Lower lobe of right lung (tissue), 2 donors: ENCODE measurements at regions not wholly inside any gene's neighbourhood (a gene's known extent, or its start where the extent isn't known, plus 50 kb on each side); places are given as distances from the start of the nearest gene placed in this dataset.

Experiments
- ATAC-seq, 2 donors: fragments of 200-7000 bp; cut with Tn5 transposase; one replicate each; pipeline ENCODE4 v1.9.1; 2020 to 2022; ENCODE audit warnings: mild to moderate bottlenecking in 2 of 2, moderate library complexity in 2 of 2
- DNase-seq: peaks from one replicate; pipeline ENCODE4 v3.0.0-alpha.2; 2020
- H3K27ac ChIP-seq: fragments of 200-600 bp; one replicate; pipeline ENCODE4 v1.8.0; 2022
- H3K27me3 ChIP-seq: fragments of 200-600 bp; one replicate; pipeline ENCODE4 v1.8.0; 2022; ENCODE audit warnings: low read depth
- H3K36me3 ChIP-seq: fragments of 200-600 bp; one replicate; pipeline ENCODE4 v1.8.0; 2022; ENCODE audit warnings: mild to moderate bottlenecking
- H3K4me1 ChIP-seq: fragments of 200-600 bp; one replicate; pipeline ENCODE4 v1.8.0; 2022
- H3K4me3 ChIP-seq: fragments of 200-600 bp; one replicate; pipeline ENCODE4 v1.8.0; 2022; ENCODE audit warnings: mild to moderate bottlenecking
- H3K9me3 ChIP-seq: fragments of 200-600 bp; one replicate; pipeline ENCODE4 v1.8.0; 2022
- CTCF ChIP-seq: fragments of 200-600 bp; IDR thresholded peaks from one replicate; pipeline ENCODE4 v1.8.0; 2022; ENCODE audit warnings: antibody characterized with exemption, mild to moderate bottlenecking
- intact Hi-C: fragments of 100-400 bp; cut with DNase I; formaldehyde crosslinking; loops from one replicate; pipeline ENCODE4 v1.11.0; 2022
- donor health status: DM: no; HTN: yes; CAD: no; lungs with severe emphysema.

- Histone ChIP-seq H3K9me3 (no peaks in the 10 kb centered on the region), H3K27ac (no peak overlapping the region), H3K36me3 (no peaks in the 10 kb centered on the region), H3K4me1 (no peaks in the 10 kb centered on the region), H3K27me3 (no peaks in the 10 kb centered on the region), H3K4me3 (no peak overlapping the region)
- DNase-seq (no peak), ATAC-seq (no peak)
- intact Hi-C loops: no loop called here
- no peak for TF ChIP-seq CTCF
Measured at GRCh38 chr1:29673669-29674626, 437.6 kb downstream of the PTPRU start.

- no peak overlapping the region for H3K27ac ChIP-seq
- no peaks in the 10 kb centered on the region for H3K27me3 ChIP-seq
- no peak for DNase-seq
- no peak for ATAC-seq
- TF ChIP-seq CTCF: no peak
- no peaks in the 10 kb centered on the region for H3K9me3 ChIP-seq
- intact Hi-C loops: no loop called here
- no peaks in the 10 kb centered on the region for H3K36me3 ChIP-seq
- no peak overlapping the region for H3K4me3 ChIP-seq
- H3K4me1 ChIP-seq: no peaks in the 10 kb centered on the region
Measured at GRCh38 chr1:29673228-29673500, 436.8 kb downstream of the PTPRU start.

GRCh38 chr1:29672416-29673227 is 436.3 kb downstream of the PTPRU start:
- no peak for TF ChIP-seq CTCF
- no peaks in the 10 kb centered on the region for H3K9me3 ChIP-seq
- DNase-seq (no peak), ATAC-seq (no peak)
- H3K4me1 ChIP-seq: no peaks in the 10 kb centered on the region
- no peak overlapping the region for H3K4me3 ChIP-seq
- intact Hi-C loops: no loop called here
- no peaks in the 10 kb centered on the region for H3K27me3 ChIP-seq
- no peaks in the 10 kb centered on the region for H3K36me3 ChIP-seq
- H3K27ac ChIP-seq: no peak overlapping the region

- no peak for ATAC-seq
- H3K4me1 ChIP-seq: no peaks in the 10 kb centered on the region
- no peak for DNase-seq
Measured at GRCh38 chr1:29671446-29672356, 435.4 kb downstream of the PTPRU start.

More at GRCh38 chr1:29671446-29672356, 435.4 kb downstream of the PTPRU start:
- TF ChIP-seq CTCF: no peak
- Histone ChIP-seq H3K27me3 (no peaks in the 10 kb centered on the region), H3K4me3 (no peak overlapping the region), H3K9me3 (no peaks in the 10 kb centered on the region), H3K27ac (no peak overlapping the region), H3K36me3 (no peaks in the 10 kb centered on the region)
- intact Hi-C loops: no loop called here
